ENCODE measurements at regions not wholly inside any gene's neighbourhood (a gene's known extent, or its start where the extent isn't known, plus 50 kb on each side); places are given as distances from the start of the nearest gene placed in this dataset.

GRCh38 chr20:53846640-53847039, 223.8 kb downstream of the BCAS1 start:
- Histone ChIP-seq H3K4me1 (ENCODE audit: control insufficient read depth, insufficient read depth, low read length) (no peaks in the 10 kb centered on the region), H3K9ac (ENCODE audit: low read depth, low read length) (no peak overlapping the region), H3K4ac (ENCODE audit: low read depth, low read length) (no peak overlapping the region), H3K23ac (ENCODE audit: low read depth, low read length) (no peak overlapping the region), H4K91ac (ENCODE audit: insufficient read depth, low read depth, low read length) (no peak overlapping the region), H3K18ac (ENCODE audit: low read depth, low read length) (no peak overlapping the region), H2BK20ac (ENCODE audit: low read depth, low read length) (no peak overlapping the region), H2BK15ac (ENCODE audit: low read depth, low read length) (no peak overlapping the region), H3K79me1 (ENCODE audit: low read depth in 1 of 2, low read length in 2 of 2) (no peaks in the 10 kb centered on the region), H3K9me1 (ENCODE audit: insufficient read depth, low read length) (no peaks in the 10 kb centered on the region; the same call in 1 of the 2 replicates), H2BK5ac (ENCODE audit: low read depth, low read length, poor library complexity, severe bottlenecking) (no peak overlapping the region), H4K8ac (ENCODE audit: low read depth in 2 of 2, low read length in 2 of 2) (no peak overlapping the region), H3K4me2 (ENCODE audit: low read depth, low read length) (no peak overlapping the region), H3K27ac (ENCODE audit: insufficient read depth, low read length) (no peak overlapping the region), H4K20me1 (ENCODE audit: insufficient read depth, low read length) (no peaks in the 10 kb centered on the region), H2AK5ac (ENCODE audit: low read depth, low read length) (no peak overlapping the region), H3K36me3 (ENCODE audit: control insufficient read depth, insufficient read depth, low read length) (no peaks in the 10 kb centered on the region), H2AFZ (replicated peaks; ENCODE audit: low read length, poor library complexity) (no peak overlapping the region), H4K5ac (ENCODE audit: low read depth, low read length) (no peak overlapping the region), H3K9me3 (ENCODE audit: control insufficient read depth, insufficient read depth, low read length) (0 out of 2 replicates have a peak, but pooled peaks cover 2% of the 10 kb centered on the region), H2BK120ac (ENCODE audit: low read depth, low read length) (no peak overlapping the region), H2AK9ac (replicated peaks; ENCODE audit: low read depth, low read length, poor library complexity) (no peak overlapping the region), H3K56ac (ENCODE audit: extremely low read depth, insufficient read depth, low read length) (no peak overlapping the region), H3K4me3 (ENCODE audit: insufficient read depth, low read depth, low read length) (no peak overlapping the region), H3K14ac (replicated peaks; ENCODE audit: low read depth, low read length) (no peak overlapping the region), H3K27me3 (ENCODE audit: control insufficient read depth, insufficient read depth, low read length) (no peaks in the 10 kb centered on the region)
- no peak for TF ChIP-seq USF2 (IDR thresholded peaks at IDR 0.05; ENCODE audit: low read depth, low read length)
- no peak for TF ChIP-seq NFE2L2 (IDR thresholded peaks at IDR 0.05; ENCODE audit: low read depth, low read length)
- TF ChIP-seq, protein P1, sequence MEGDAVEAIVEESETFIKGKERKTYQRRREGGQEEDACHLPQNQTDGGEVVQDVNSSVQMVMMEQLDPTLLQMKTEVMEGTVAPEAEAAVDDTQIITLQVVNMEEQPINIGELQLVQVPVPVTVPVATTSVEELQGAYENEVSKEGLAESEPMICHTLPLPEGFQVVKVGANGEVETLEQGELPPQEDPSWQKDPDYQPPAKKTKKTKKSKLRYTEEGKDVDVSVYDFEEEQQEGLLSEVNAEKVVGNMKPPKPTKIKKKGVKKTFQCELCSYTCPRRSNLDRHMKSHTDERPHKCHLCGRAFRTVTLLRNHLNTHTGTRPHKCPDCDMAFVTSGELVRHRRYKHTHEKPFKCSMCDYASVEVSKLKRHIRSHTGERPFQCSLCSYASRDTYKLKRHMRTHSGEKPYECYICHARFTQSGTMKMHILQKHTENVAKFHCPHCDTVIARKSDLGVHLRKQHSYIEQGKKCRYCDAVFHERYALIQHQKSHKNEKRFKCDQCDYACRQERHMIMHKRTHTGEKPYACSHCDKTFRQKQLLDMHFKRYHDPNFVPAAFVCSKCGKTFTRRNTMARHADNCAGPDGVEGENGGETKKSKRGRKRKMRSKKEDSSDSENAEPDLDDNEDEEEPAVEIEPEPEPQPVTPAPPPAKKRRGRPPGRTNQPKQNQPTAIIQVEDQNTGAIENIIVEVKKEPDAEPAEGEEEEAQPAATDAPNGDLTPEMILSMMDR (conservative IDR thresholded peaks at IDR 0.05; ENCODE audit: low read depth, low read length) = no peak
- no peak for TF ChIP-seq CHD1 (IDR thresholded peaks at IDR 0.05; ENCODE audit: low read depth, low read length)
- TF ChIP-seq, protein P2, sequence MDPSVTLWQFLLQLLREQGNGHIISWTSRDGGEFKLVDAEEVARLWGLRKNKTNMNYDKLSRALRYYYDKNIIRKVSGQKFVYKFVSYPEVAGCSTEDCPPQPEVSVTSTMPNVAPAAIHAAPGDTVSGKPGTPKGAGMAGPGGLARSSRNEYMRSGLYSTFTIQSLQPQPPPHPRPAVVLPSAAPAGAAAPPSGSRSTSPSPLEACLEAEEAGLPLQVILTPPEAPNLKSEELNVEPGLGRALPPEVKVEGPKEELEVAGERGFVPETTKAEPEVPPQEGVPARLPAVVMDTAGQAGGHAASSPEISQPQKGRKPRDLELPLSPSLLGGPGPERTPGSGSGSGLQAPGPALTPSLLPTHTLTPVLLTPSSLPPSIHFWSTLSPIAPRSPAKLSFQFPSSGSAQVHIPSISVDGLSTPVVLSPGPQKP (IDR thresholded peaks at IDR 0.05; ENCODE audit: borderline replicate concordance, low read depth, low read length) = no peak
- no peak for TF ChIP-seq RAD21 (IDR thresholded peaks at IDR 0.05; ENCODE audit: low read length)
- no peak for TF ChIP-seq POLR2A (IDR thresholded peaks at IDR 0.05; ENCODE audit: low read depth, low read length)
- no peak for TF ChIP-seq BHLHE40 (IDR thresholded peaks at IDR 0.05; ENCODE audit: low read depth, low read length)
- no peak for TF ChIP-seq MAFK (IDR thresholded peaks at IDR 0.05; ENCODE audit: low read depth, low read length)
- TF ChIP-seq SMC3 (IDR thresholded peaks at IDR 0.05; ENCODE audit: low read depth, low read length) = no peak
- no peak for TF ChIP-seq CEBPB (IDR thresholded peaks at IDR 0.05; ENCODE audit: low read depth, low read length)
- TF ChIP-seq MAZ (IDR thresholded peaks at IDR 0.05; ENCODE audit: borderline replicate concordance, low read depth, low read length) = no peak
- TF ChIP-seq RCOR1 (IDR thresholded peaks at IDR 0.05; ENCODE audit: insufficient replicate concordance, low read length) = no peak
- no peak for TF ChIP-seq FOS (IDR thresholded peaks at IDR 0.05; ENCODE audit: low read depth, low read length)
- no peak for TF ChIP-seq RFX5 (IDR thresholded peaks at IDR 0.05; ENCODE audit: low read depth, low read length)
- TF ChIP-seq MXI1 (IDR thresholded peaks at IDR 0.05; ENCODE audit: borderline replicate concordance, low read depth, low read length) = no peak
- in situ Hi-C loops (cut with MboI; ENCODE audit: low sequenced_read_pairs) = no loop called here
- BruUV-seq (replicated peaks) = no TSS peak
- CTCF ChIA-PET = interaction anchor here (1.5 to 2.2 kb wide), 2 partner anchors 10 to 68 kb away, joined by 4 to 5 read pairs; no protein-coding TSS in a partner anchor
- DNase-seq (no peak), ATAC-seq (ENCODE audit: low read depth) (no peak)
- intact Hi-C loops (cut with micrococcal nuclease) = no loop called here
- WGBS, 2 experiments (ENCODE audit: extremely low coverage in 2 of 2, insufficient read length in 1 of 2) = no CpG with 5 or more reads among the region's 10 CpGs
- dilution Hi-C loops (cut with HindIII; ENCODE audit: low sequenced_read_pairs, unreplicated experiment) = no loop called here
- POLR2A ChIA-PET (ENCODE audit: unreplicated experiment) = no interaction called here

Measured in IMR-90 (cell line).